ENCODE measurements at regions not wholly inside any gene's neighbourhood (a gene's known extent, or its start where the extent isn't known, plus 50 kb on each side); places are given as distances from the start of the nearest gene placed in this dataset.

- Histone ChIP-seq H3K9me3 (ENCODE audit: control insufficient read depth, low read length) (no peaks in the 10 kb centered on the region), H3K4me3 (ENCODE audit: low read length) (no peak overlapping the region), H3K9ac (ENCODE audit: low read length) (no peak overlapping the region), H3K36me3 (ENCODE audit: control insufficient read depth, insufficient read depth, low read length, severe bottlenecking) (no peaks in the 10 kb centered on the region), H3K4me1 (ENCODE audit: control insufficient read depth, insufficient read depth, low read length) (peaks cover 8% of the 10 kb centered on the region), H3K27me3 (replicated peaks; ENCODE audit: control insufficient read depth, insufficient read depth, low read length) (peaks cover 16% of the 10 kb centered on the region)
- no peak for DNase-seq (ENCODE audit: low read depth)
Observed at GRCh38 chr2:18124116-18124835, 245.8 kb downstream of the KCNS3 start.

- H3K36me3 ChIP-seq (ENCODE audit: control insufficient read depth, insufficient read depth, low read length, severe bottlenecking) = no peaks in the 10 kb centered on the region
- H3K9ac ChIP-seq (ENCODE audit: low read length) = no peak overlapping the region
- H3K4me1 ChIP-seq (ENCODE audit: control insufficient read depth, insufficient read depth, low read length) = peaks cover 15% of the 10 kb centered on the region
- no peaks in the 10 kb centered on the region for H3K9me3 ChIP-seq (ENCODE audit: control insufficient read depth, low read length)
- no peak overlapping the region for H3K4me3 ChIP-seq (ENCODE audit: low read length)
- H3K27me3 ChIP-seq (replicated peaks; ENCODE audit: control insufficient read depth, insufficient read depth, low read length) = peaks cover 16% of the 10 kb centered on the region
- no peak for DNase-seq (ENCODE audit: low read depth)
Observed at GRCh38 chr2:18123577-18123976, 245.1 kb downstream of the KCNS3 start.

- H3K9me3 ChIP-seq (ENCODE audit: control insufficient read depth, low read length) = no peaks in the 10 kb centered on the region
- H3K4me1 ChIP-seq (ENCODE audit: control insufficient read depth, insufficient read depth, low read length) = peaks cover 18% of the 10 kb centered on the region
- no peaks in the 10 kb centered on the region for H3K36me3 ChIP-seq (ENCODE audit: control insufficient read depth, insufficient read depth, low read length, severe bottlenecking)
- no peak overlapping the region for H3K4me3 ChIP-seq (ENCODE audit: low read length)
- peaks cover 16% of the 10 kb centered on the region for H3K27me3 ChIP-seq (replicated peaks; ENCODE audit: control insufficient read depth, insufficient read depth, low read length)
- H3K9ac ChIP-seq (ENCODE audit: low read length) = no peak overlapping the region
- DNase-seq (ENCODE audit: low read depth) = no peak
Observed at GRCh38 chr2:18123211-18123570, 244.7 kb downstream of the KCNS3 start.

- Histone ChIP-seq H3K4me1 (ENCODE audit: control insufficient read depth, insufficient read depth, low read length) (peaks cover 20% of the 10 kb centered on the region), H3K27me3 (replicated peaks; ENCODE audit: control insufficient read depth, insufficient read depth, low read length) (peaks cover 16% of the 10 kb centered on the region), H3K36me3 (ENCODE audit: control insufficient read depth, insufficient read depth, low read length, severe bottlenecking) (no peaks in the 10 kb centered on the region), H3K4me3 (ENCODE audit: low read length) (no peak overlapping the region), H3K9me3 (ENCODE audit: control insufficient read depth, low read length) (no peaks in the 10 kb centered on the region), H3K9ac (ENCODE audit: low read length) (no peak overlapping the region)
- no peak for DNase-seq (ENCODE audit: low read depth)
Observed at GRCh38 chr2:18122544-18123210, 244.2 kb downstream of the KCNS3 start.

- Histone ChIP-seq H3K4me3 (ENCODE audit: low read length) (no peak overlapping the region), H3K9ac (ENCODE audit: low read length) (no peak overlapping the region), H3K4me1 (ENCODE audit: control insufficient read depth, insufficient read depth, low read length) (peaks cover 20% of the 10 kb centered on the region), H3K27me3 (replicated peaks; ENCODE audit: control insufficient read depth, insufficient read depth, low read length) (peaks cover 31% of the 10 kb centered on the region), H3K36me3 (ENCODE audit: control insufficient read depth, insufficient read depth, low read length, severe bottlenecking) (no peaks in the 10 kb centered on the region), H3K9me3 (ENCODE audit: control insufficient read depth, low read length) (no peaks in the 10 kb centered on the region)
- DNase-seq (ENCODE audit: low read depth) = peak; percentile 91
Observed at GRCh38 chr2:18119883-18120282, 241.4 kb downstream of the KCNS3 start.

- Histone ChIP-seq H3K4me3 (ENCODE audit: low read length) (no peak overlapping the region), H3K9ac (ENCODE audit: low read length) (no peak overlapping the region), H3K9me3 (ENCODE audit: control insufficient read depth, low read length) (peaks cover 4% of the 10 kb centered on the region), H3K4me1 (ENCODE audit: control insufficient read depth, insufficient read depth, low read length) (peaks cover 20% of the 10 kb centered on the region), H3K27me3 (replicated peaks; ENCODE audit: control insufficient read depth, insufficient read depth, low read length) (peaks cover 32% of the 10 kb centered on the region), H3K36me3 (ENCODE audit: control insufficient read depth, insufficient read depth, low read length, severe bottlenecking) (no peaks in the 10 kb centered on the region)
- peak; percentile 59 for DNase-seq (ENCODE audit: low read depth)
Observed at GRCh38 chr2:18118703-18119102, 240.2 kb downstream of the KCNS3 start.

- no peaks in the 10 kb centered on the region for H3K36me3 ChIP-seq (ENCODE audit: control insufficient read depth, insufficient read depth, low read length, severe bottlenecking)
- peaks cover 20% of the 10 kb centered on the region for H3K4me1 ChIP-seq (ENCODE audit: control insufficient read depth, insufficient read depth, low read length)
- peaks cover 34% of the 10 kb centered on the region for H3K27me3 ChIP-seq (replicated peaks; ENCODE audit: control insufficient read depth, insufficient read depth, low read length)
- no peak overlapping the region for H3K4me3 ChIP-seq (ENCODE audit: low read length)
- no peak overlapping the region for H3K9ac ChIP-seq (ENCODE audit: low read length)
- DNase-seq (ENCODE audit: low read depth) = peak; percentile 43
- H3K9me3 ChIP-seq (ENCODE audit: control insufficient read depth, low read length) = peaks cover 6% of the 10 kb centered on the region
Observed at GRCh38 chr2:18117592-18117991, 239.1 kb downstream of the KCNS3 start.

- H3K27me3 ChIP-seq (replicated peaks; ENCODE audit: control insufficient read depth, insufficient read depth, low read length) = peaks cover 26% of the 10 kb centered on the region
- H3K9ac ChIP-seq (ENCODE audit: low read length) = no peak overlapping the region
- peaks cover 6% of the 10 kb centered on the region for H3K9me3 ChIP-seq (ENCODE audit: control insufficient read depth, low read length)
- DNase-seq (ENCODE audit: low read depth) = no peak
- H3K4me1 ChIP-seq (ENCODE audit: control insufficient read depth, insufficient read depth, low read length) = no peaks in the 10 kb centered on the region
- no peak overlapping the region for H3K4me3 ChIP-seq (ENCODE audit: low read length)
- H3K36me3 ChIP-seq (ENCODE audit: control insufficient read depth, insufficient read depth, low read length, severe bottlenecking) = no peaks in the 10 kb centered on the region
Observed at GRCh38 chr2:18110222-18110621, 231.8 kb downstream of the KCNS3 start.

- no peaks in the 10 kb centered on the region for H3K36me3 ChIP-seq (ENCODE audit: control insufficient read depth, insufficient read depth, low read length, severe bottlenecking)
- H3K9ac ChIP-seq (ENCODE audit: low read length) = no peak overlapping the region
Observed at GRCh38 chr2:18106841-18107240, 228.4 kb downstream of the KCNS3 start.

GRCh38 chr2:18105929-18106328 lies 227.5 kb downstream of the KCNS3 start:
- Histone ChIP-seq H3K27me3 (replicated peaks; ENCODE audit: control insufficient read depth, insufficient read depth, low read length) (peaks cover 4% of the 10 kb centered on the region), H3K36me3 (ENCODE audit: control insufficient read depth, insufficient read depth, low read length, severe bottlenecking) (no peaks in the 10 kb centered on the region), H3K4me1 (ENCODE audit: control insufficient read depth, insufficient read depth, low read length) (no peaks in the 10 kb centered on the region), H3K4me3 (ENCODE audit: low read length) (no peak overlapping the region), H3K9me3 (ENCODE audit: control insufficient read depth, low read length) (no peaks in the 10 kb centered on the region), H3K9ac (ENCODE audit: low read length) (no peak overlapping the region)
- no peak for DNase-seq (ENCODE audit: low read depth)

More at GRCh38 chr2:18106841-18107240, 228.4 kb downstream of the KCNS3 start:
- H3K27me3 ChIP-seq (replicated peaks; ENCODE audit: control insufficient read depth, insufficient read depth, low read length) = peaks cover 11% of the 10 kb centered on the region
- no peak overlapping the region for H3K4me3 ChIP-seq (ENCODE audit: low read length)
- H3K4me1 ChIP-seq (ENCODE audit: control insufficient read depth, insufficient read depth, low read length) = no peaks in the 10 kb centered on the region
- H3K9me3 ChIP-seq (ENCODE audit: control insufficient read depth, low read length) = no peaks in the 10 kb centered on the region
- DNase-seq (ENCODE audit: low read depth) = no peak

- Histone ChIP-seq H3K9ac (ENCODE audit: low read length) (no peak overlapping the region), H3K9me3 (ENCODE audit: control insufficient read depth, low read length) (no peaks in the 10 kb centered on the region), H3K36me3 (ENCODE audit: control insufficient read depth, insufficient read depth, low read length, severe bottlenecking) (no peaks in the 10 kb centered on the region), H3K27me3 (replicated peaks; ENCODE audit: control insufficient read depth, insufficient read depth, low read length) (peaks cover 4% of the 10 kb centered on the region), H3K4me1 (ENCODE audit: control insufficient read depth, insufficient read depth, low read length) (no peaks in the 10 kb centered on the region), H3K4me3 (ENCODE audit: low read length) (no peak overlapping the region)
- DNase-seq (ENCODE audit: low read depth) = no peak
Observed at GRCh38 chr2:18104595-18105224, 226.2 kb downstream of the KCNS3 start.
